ENCODE measurements at regions not wholly inside any gene's neighbourhood (a gene's known extent, or its start where the extent isn't known, plus 50 kb on each side); places are given as distances from the start of the nearest gene placed in this dataset.
"Not testable (repeated sequence)": the region's sequence is repeated elsewhere in the genome, so short reads cannot be mapped to it uniquely, and the experiment has no call there.

DNA sequence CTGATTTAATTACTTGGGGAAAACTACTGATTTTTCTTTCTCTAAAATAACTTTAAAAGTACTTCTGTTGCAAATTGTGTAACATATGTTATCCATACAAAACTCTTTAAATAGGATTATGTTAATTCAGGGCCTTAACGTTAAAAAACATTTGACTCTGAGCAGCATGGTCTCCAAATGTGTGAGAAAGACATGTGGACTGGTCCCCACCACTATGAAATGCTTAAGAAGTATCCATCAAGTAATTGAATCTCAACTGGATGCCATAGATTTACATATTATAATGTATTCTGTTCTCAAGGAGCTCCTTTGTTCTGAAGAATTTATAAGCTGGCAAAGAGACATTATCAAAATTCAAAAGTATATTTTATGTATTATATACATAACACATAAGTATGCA lies 130.8 kb upstream of the HEY2 start:
- no peak overlapping the region for H2AFZ ChIP-seq (ENCODE audit: low read length)
- no peak overlapping the region for H3K27ac ChIP-seq (ENCODE audit: low read depth, low read length, poor library complexity, severe bottlenecking)
- H3K9ac ChIP-seq (ENCODE audit: low read length), result no peak overlapping the region
- no peak overlapping the region for H3K4me2 ChIP-seq (ENCODE audit: low read length)
- H4K20me1 ChIP-seq (ENCODE audit: insufficient read depth, low read length), result no peaks in the 10 kb centered on the region
- H3K27me3 ChIP-seq (ENCODE audit: insufficient read depth, low read length), result no peaks in the 10 kb centered on the region
- no peaks in the 10 kb centered on the region for H3K9me3 ChIP-seq (ENCODE audit: low read length)
- no peak overlapping the region for H3K4me3 ChIP-seq (ENCODE audit: low read depth, low read length, poor library complexity, severe bottlenecking)
- H3K79me2 ChIP-seq (ENCODE audit: insufficient read depth, low read length), result no peaks in the 10 kb centered on the region
- H3K9me2 ChIP-seq (ENCODE audit: low read depth, low read length), result no peaks in the 10 kb centered on the region
- peaks cover 10% of the 10 kb centered on the region for H3K4me1 ChIP-seq (ENCODE audit: insufficient read depth, low read length, severe bottlenecking)
- H3F3A ChIP-seq (ENCODE audit: insufficient read depth, low read length), result no peaks in the 10 kb centered on the region
- no peak for TF ChIP-seq EZH2 (IDR thresholded peaks at IDR 0.05; ENCODE audit: borderline replicate concordance, low read length)
- TF ChIP-seq, protein P1, sequence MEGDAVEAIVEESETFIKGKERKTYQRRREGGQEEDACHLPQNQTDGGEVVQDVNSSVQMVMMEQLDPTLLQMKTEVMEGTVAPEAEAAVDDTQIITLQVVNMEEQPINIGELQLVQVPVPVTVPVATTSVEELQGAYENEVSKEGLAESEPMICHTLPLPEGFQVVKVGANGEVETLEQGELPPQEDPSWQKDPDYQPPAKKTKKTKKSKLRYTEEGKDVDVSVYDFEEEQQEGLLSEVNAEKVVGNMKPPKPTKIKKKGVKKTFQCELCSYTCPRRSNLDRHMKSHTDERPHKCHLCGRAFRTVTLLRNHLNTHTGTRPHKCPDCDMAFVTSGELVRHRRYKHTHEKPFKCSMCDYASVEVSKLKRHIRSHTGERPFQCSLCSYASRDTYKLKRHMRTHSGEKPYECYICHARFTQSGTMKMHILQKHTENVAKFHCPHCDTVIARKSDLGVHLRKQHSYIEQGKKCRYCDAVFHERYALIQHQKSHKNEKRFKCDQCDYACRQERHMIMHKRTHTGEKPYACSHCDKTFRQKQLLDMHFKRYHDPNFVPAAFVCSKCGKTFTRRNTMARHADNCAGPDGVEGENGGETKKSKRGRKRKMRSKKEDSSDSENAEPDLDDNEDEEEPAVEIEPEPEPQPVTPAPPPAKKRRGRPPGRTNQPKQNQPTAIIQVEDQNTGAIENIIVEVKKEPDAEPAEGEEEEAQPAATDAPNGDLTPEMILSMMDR (IDR thresholded peaks at IDR 0.05; ENCODE audit: low read length), result no peak
- H3K36me3 ChIP-seq (ENCODE audit: insufficient read depth, low read length), result no peaks in the 10 kb centered on the region

DNA sequence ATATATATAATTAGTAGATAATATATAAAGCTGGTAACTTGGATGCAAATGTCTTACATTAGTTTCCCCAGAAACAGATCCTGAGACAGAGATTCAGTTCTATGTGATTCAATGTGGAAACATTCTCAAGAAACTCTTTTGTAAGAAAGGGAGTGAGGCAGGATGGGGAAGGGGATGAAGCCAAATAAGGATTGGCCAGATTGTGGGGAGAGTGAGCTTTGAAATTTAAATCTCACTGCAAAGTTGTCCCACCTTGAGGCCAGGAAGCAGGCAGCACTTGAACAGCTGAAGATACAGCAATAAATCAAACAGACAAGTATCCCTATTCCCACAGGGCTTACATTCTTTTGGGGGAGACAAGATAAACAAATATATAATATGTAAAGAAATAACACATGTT lies 126.3 kb upstream of the HEY2 start:
- TF ChIP-seq EZH2 (IDR thresholded peaks at IDR 0.05; ENCODE audit: borderline replicate concordance, low read length), result no peak
- TF ChIP-seq, protein P1 (IDR thresholded peaks at IDR 0.05; ENCODE audit: low read length), result no peak
- Histone ChIP-seq H3F3A (ENCODE audit: insufficient read depth, low read length) (no peaks in the 10 kb centered on the region), H3K4me3 (ENCODE audit: low read depth, low read length, poor library complexity, severe bottlenecking) (no peak overlapping the region), H3K9me2 (ENCODE audit: low read depth, low read length) (no peaks in the 10 kb centered on the region), H3K4me1 (ENCODE audit: insufficient read depth, low read length, severe bottlenecking) (no peaks in the 10 kb centered on the region), H2AFZ (ENCODE audit: low read length) (no peak overlapping the region), H3K27me3 (ENCODE audit: insufficient read depth, low read length) (no peaks in the 10 kb centered on the region), H3K9me3 (ENCODE audit: low read length) (no peaks in the 10 kb centered on the region), H4K20me1 (ENCODE audit: insufficient read depth, low read length) (no peaks in the 10 kb centered on the region), H3K4me2 (ENCODE audit: low read length) (no peak overlapping the region), H3K27ac (ENCODE audit: low read depth, low read length, poor library complexity, severe bottlenecking) (no peak overlapping the region), H3K36me3 (ENCODE audit: insufficient read depth, low read length) (no peaks in the 10 kb centered on the region), H3K9ac (ENCODE audit: low read length) (no peak overlapping the region), H3K79me2 (ENCODE audit: insufficient read depth, low read length) (no peaks in the 10 kb centered on the region)

DNA sequence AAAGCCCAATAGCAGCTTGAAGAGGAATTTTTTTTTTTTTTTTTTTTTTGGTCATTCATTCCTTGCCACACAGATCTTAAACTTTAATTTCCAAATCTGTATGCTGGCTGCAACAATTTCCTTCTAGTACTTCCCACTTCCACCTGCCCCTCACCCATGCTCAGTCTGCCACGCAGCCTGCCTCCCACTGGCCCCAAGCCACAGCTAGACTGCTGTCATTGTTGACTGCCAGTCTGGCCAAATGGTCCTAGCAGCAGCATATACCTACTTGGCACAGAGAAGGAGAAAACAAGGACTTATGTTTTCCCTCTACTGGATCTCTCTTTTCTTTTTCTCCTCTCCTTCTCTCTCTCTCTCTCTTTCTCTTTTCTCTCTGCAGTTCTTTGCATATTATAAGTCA lies 118.3 kb upstream of the HEY2 start:
- H3K4me2 ChIP-seq (ENCODE audit: low read length), result no peak overlapping the region
- no peaks in the 10 kb centered on the region for H3K79me2 ChIP-seq (ENCODE audit: insufficient read depth, low read length)
- TF ChIP-seq, protein P1 (IDR thresholded peaks at IDR 0.05; ENCODE audit: low read length), result no peak
- no peak for TF ChIP-seq EZH2 (IDR thresholded peaks at IDR 0.05; ENCODE audit: borderline replicate concordance, low read length)
- no peak overlapping the region for H2AFZ ChIP-seq (ENCODE audit: low read length)
- no peaks in the 10 kb centered on the region for H3F3A ChIP-seq (ENCODE audit: insufficient read depth, low read length)
- no peak overlapping the region for H3K27ac ChIP-seq (ENCODE audit: low read depth, low read length, poor library complexity, severe bottlenecking)
- no peaks in the 10 kb centered on the region for H3K9me2 ChIP-seq (ENCODE audit: low read depth, low read length)
- no peak overlapping the region for H3K4me3 ChIP-seq (ENCODE audit: low read depth, low read length, poor library complexity, severe bottlenecking)
- peaks cover 10% of the 10 kb centered on the region for H3K4me1 ChIP-seq (ENCODE audit: insufficient read depth, low read length, severe bottlenecking)
- no peaks in the 10 kb centered on the region for H3K36me3 ChIP-seq (ENCODE audit: insufficient read depth, low read length)
- H3K9ac ChIP-seq (ENCODE audit: low read length), result no peak overlapping the region
- no peaks in the 10 kb centered on the region for H3K27me3 ChIP-seq (ENCODE audit: insufficient read depth, low read length)
- no peaks in the 10 kb centered on the region for H3K9me3 ChIP-seq (ENCODE audit: low read length)
- H4K20me1 ChIP-seq (ENCODE audit: insufficient read depth, low read length), result no peaks in the 10 kb centered on the region

DNA sequence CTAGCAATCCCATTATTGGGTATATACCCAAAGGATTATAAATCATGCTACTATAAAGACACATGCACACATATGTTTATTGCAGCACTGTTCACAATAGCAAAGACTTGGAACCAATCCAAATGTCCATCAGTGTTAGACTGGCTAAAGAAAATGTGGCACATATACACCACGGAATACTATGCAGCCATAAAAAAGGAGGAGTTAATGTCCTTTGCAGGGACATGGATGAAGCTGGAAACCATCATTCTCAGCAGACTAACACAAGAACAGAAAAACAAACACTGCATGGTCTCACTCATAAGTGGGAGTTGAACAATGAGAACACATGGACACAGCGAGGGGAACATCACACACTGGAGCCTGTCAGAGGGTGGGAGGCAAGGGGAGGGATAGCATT lies 113.4 kb upstream of the HEY2 start:
- H4K20me1 ChIP-seq (ENCODE audit: insufficient read depth, low read length); H3K27ac ChIP-seq (ENCODE audit: low read depth, low read length, poor library complexity, severe bottlenecking): not testable (repeated sequence)

More for the DNA sequence above, 113.4 kb upstream of the HEY2 start:
- H3K79me2 ChIP-seq (ENCODE audit: insufficient read depth, low read length); H3K9me2 ChIP-seq (ENCODE audit: low read depth, low read length); H3K4me2 ChIP-seq (ENCODE audit: low read length); H3K27me3 ChIP-seq (ENCODE audit: insufficient read depth, low read length); H3K36me3 ChIP-seq (ENCODE audit: insufficient read depth, low read length); H3F3A ChIP-seq (ENCODE audit: insufficient read depth, low read length); H3K4me3 ChIP-seq (ENCODE audit: low read depth, low read length, poor library complexity, severe bottlenecking); H3K9me3 ChIP-seq (ENCODE audit: low read length); H3K9ac ChIP-seq (ENCODE audit: low read length); H2AFZ ChIP-seq (ENCODE audit: low read length): not testable (repeated sequence)
- H3K4me1 ChIP-seq (ENCODE audit: insufficient read depth, low read length, severe bottlenecking), result peaks cover 18% of the 10 kb centered on the region

Measured in OCI-LY1 (cell line).